ENCODE measurements at regions not wholly inside any gene's neighbourhood (a gene's known extent, or its start where the extent isn't known, plus 50 kb on each side); places are given as distances from the start of the nearest gene placed in this dataset.

DNA sequence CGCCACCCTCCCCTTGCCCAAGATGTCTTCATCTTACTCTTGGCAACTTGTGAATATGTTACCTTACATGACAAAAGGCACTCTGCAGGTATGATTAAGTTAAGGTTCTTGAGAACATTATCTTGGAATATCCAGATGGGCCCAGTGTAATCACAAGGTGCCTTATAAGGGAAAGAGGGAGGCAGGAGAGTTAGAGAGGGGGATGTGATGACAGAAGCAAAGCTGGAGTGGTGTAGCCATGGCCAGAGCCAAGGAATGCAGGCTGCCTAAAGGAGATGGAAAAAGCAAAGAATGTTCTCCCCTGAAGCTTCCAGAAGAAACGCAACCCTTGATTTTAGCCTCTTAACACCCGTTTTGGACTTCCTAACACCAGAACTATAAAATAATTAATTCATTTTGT, 318.0 kb downstream of the C7orf25 start:
- no peak overlapping the region for H4K5ac ChIP-seq (ENCODE audit: insufficient read length, low read depth, low read length)
- no peak overlapping the region for H4K91ac ChIP-seq (ENCODE audit: insufficient read length, low read depth, low read length)
- H3K23me2 ChIP-seq (ENCODE audit: insufficient read length, low read depth, low read length, poor library complexity, severe bottlenecking) = no peaks in the 10 kb centered on the region
- no peaks in the 10 kb centered on the region for H4K20me1 ChIP-seq (ENCODE audit: control insufficient read depth, insufficient read depth, insufficient read length)
- no peaks in the 10 kb centered on the region for H3K79me1 ChIP-seq (ENCODE audit: insufficient read depth, low read depth, low read length, poor library complexity, severe bottlenecking)
- Mint-ChIP-seq H3K9me3 (peaks cover 9 to 11% of the 10 kb centered on the region in 2 experiments; a peak in 3 of 5 replicates), H3K4me1 (peaks cover 4 to 6% of the 10 kb centered on the region in 2 experiments; a peak in 3 of 4 replicates), H3K27me3 (ENCODE audit: low read depth) (no peaks in the 10 kb centered on the region; the same call in 1 of the 2 replicates), H3K36me3 (ENCODE audit: insufficient read depth in 1 of 3, low read depth in 3 of 3) (peaks cover 0 to 12% (median 3%) of the 10 kb centered on the region in 3 experiments; a peak in 4 of 7 replicates), H3K27ac (no peak overlapping the region), H3K4me3 (no peak overlapping the region)
- no peak overlapping the region for H2BK5ac ChIP-seq (ENCODE audit: insufficient read length, low read length)
- H2AFZ ChIP-seq (ENCODE audit: low read length) = no peak overlapping the region
- H3K9ac ChIP-seq (ENCODE audit: extremely low read depth, insufficient read length, low read length) = no peak overlapping the region
- H3K27me3 ChIP-seq (ENCODE audit: insufficient read depth, low read length) = no peaks in the 10 kb centered on the region
- no peak overlapping the region for H3K4ac ChIP-seq (ENCODE audit: low read depth, low read length)
- no peaks in the 10 kb centered on the region for H3K4me1 ChIP-seq (ENCODE audit: insufficient read depth, low read length)
- TF ChIP-seq, protein P1, sequence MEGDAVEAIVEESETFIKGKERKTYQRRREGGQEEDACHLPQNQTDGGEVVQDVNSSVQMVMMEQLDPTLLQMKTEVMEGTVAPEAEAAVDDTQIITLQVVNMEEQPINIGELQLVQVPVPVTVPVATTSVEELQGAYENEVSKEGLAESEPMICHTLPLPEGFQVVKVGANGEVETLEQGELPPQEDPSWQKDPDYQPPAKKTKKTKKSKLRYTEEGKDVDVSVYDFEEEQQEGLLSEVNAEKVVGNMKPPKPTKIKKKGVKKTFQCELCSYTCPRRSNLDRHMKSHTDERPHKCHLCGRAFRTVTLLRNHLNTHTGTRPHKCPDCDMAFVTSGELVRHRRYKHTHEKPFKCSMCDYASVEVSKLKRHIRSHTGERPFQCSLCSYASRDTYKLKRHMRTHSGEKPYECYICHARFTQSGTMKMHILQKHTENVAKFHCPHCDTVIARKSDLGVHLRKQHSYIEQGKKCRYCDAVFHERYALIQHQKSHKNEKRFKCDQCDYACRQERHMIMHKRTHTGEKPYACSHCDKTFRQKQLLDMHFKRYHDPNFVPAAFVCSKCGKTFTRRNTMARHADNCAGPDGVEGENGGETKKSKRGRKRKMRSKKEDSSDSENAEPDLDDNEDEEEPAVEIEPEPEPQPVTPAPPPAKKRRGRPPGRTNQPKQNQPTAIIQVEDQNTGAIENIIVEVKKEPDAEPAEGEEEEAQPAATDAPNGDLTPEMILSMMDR (conservative IDR thresholded peaks at IDR 0.05) = no peak
- no peak overlapping the region for H3K23ac ChIP-seq (ENCODE audit: insufficient read length, low read depth, low read length)
- no peak overlapping the region for H2BK20ac ChIP-seq (ENCODE audit: low read depth, low read length, poor library complexity, severe bottlenecking)
- no peak overlapping the region for H3K4me2 ChIP-seq (ENCODE audit: insufficient read depth, insufficient read length, low read length)
- H3K14ac ChIP-seq (ENCODE audit: insufficient read depth, low read length) = no peak overlapping the region
- H3K79me2 ChIP-seq (ENCODE audit: insufficient read depth, low read length) = no peaks in the 10 kb centered on the region
- H2BK15ac ChIP-seq (ENCODE audit: low read depth, low read length) = no peak overlapping the region
- no peak overlapping the region for H3T11ph ChIP-seq (ENCODE audit: low read length)
- no peak overlapping the region for H4K8ac ChIP-seq (replicated peaks; ENCODE audit: insufficient read length, low read depth, low read length)
- H3K9me3 ChIP-seq (ENCODE audit: control insufficient read depth, low read depth, low read length) = no peaks in the 10 kb centered on the region
- no peak for DNase-seq
- H2BK12ac ChIP-seq (ENCODE audit: insufficient read length, low read depth, low read length) = no peak overlapping the region
- H2AK5ac ChIP-seq (ENCODE audit: insufficient read length, low read length) = no peak overlapping the region
- no peak overlapping the region for H3K18ac ChIP-seq (ENCODE audit: insufficient read length, low read depth, low read length)
- no peak overlapping the region for H2BK120ac ChIP-seq (ENCODE audit: low read depth, low read length, poor library complexity, severe bottlenecking)
- WGBS (ENCODE audit: extremely low coverage, insufficient read length, low lambda C conversion rate) = no CpG with 5 or more reads among the region's 3 CpGs
- H3K56ac ChIP-seq (ENCODE audit: insufficient read length, low read depth, low read length) = no peak overlapping the region
- no peak overlapping the region for H3K27ac ChIP-seq (ENCODE audit: insufficient read length, low read depth, low read length)
